T-helper 2 cell (primary cell): ENCODE measurements at regions not wholly inside any gene's neighbourhood (a gene's known extent, or its start where the extent isn't known, plus 50 kb on each side); places are given as distances from the start of the nearest gene placed in this dataset.
"Not testable (repeated sequence)": the region's sequence is repeated elsewhere in the genome, so short reads cannot be mapped to it uniquely, and the experiment has no call there.

Experiments used
- DNase-seq, 5 experiments: peaks; one replicate each; pipeline versions ENCODE4 v3.0.0 to v3.0.0-alpha.2; 2012 to 2022

DNA sequence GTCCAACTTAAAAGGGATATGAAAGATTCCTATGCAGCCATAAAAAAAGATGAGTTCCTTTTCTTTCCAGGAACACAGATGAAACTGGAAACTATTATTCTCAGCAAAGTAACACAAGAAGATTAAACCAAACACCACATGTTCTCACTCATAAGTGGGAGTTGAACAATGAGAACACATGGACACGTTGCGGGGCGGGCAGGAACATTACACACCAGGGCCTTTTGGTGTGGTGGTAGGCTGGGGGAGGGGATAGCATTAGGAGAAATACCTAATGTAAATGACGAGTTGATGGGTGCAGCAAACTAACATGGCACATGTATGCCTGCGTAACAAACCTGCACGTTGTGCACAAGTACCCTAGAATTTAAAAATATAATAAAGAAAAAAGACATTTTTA is 516.1 kb downstream of the LRRC70 start:
- DNase-seq: no peak

DNA sequence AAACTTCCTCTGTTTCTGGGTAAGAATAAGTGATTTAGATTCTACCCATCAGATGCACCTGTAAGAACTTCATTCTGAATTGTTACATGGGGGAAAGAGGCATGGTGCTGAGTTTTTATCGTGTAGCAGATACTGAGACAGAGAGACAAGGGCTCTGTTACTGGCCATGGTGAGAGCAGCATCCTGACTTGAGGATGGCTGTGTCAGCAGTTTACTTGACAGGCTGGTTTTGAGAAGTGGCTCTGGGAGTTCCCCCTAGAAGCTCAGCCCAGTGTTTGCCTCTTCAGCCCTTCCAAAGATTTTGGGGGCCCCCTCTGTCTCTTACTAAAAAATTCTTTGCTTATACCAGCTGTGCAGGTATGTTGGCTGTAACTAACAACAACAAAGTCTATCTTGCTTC is 510.5 kb downstream of the LRRC70 start:
- DNase-seq: no peak

DNA sequence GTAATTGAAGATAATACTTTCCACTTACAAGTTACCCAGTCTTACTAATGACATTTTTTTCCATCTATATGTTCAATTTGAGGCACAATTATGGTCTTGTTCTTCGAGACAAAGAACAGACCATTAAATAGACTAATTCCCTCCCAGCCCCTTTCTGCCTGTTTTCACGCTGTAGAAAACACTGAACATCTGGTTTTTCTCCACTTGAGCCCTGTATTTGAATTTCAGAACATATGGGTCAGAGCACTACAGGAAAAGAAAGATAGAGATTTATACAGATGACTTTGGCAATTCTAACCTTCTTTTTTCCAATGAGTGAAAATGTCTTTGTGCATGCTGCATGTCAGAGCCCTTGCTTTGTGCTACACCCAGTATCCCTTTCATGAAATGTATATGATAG is 506.9 kb downstream of the LRRC70 start:
- DNase-seq: no peak

DNA sequence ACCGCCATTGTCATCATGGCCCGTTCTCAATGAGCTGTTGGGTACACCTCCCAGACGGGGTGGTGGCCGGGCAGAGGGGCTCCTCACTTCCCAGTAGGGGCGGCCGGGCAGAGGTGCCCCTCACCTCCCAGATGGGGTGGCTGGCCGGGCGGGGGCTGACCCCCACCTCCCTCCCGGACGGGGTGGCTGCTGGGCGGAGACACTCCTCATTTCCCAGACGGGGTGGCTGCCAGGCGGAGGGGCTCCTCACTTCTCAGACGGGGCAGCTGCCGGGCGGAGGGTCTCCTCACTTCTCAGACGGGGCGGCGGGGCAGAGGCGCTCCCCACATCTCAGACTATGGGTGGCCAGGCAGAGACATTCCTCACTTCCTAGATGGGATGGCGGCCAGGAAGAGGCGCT is 505.1 kb downstream of the LRRC70 start:
- DNase-seq: not testable (repeated sequence)

DNA sequence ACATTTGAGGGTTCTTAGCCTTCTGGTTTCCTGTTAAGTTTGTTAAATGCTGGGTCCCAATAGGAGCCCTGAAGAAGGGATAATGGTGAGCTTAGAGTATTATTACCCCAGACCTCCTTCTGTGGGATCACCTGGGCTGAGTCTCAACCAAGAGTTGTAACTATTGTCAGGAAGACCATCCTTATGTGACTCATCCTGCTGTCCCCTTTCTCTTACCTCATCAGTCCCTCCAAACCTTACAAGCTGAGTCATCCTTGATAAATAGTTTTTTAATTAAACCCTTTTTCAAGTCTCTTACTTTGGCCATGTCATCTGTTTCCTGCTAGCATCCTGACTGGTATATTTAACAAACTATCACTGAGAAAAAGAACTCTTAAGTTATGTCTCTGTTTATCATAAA is 502.8 kb downstream of the LRRC70 start:
- no peak for DNase-seq

DNA sequence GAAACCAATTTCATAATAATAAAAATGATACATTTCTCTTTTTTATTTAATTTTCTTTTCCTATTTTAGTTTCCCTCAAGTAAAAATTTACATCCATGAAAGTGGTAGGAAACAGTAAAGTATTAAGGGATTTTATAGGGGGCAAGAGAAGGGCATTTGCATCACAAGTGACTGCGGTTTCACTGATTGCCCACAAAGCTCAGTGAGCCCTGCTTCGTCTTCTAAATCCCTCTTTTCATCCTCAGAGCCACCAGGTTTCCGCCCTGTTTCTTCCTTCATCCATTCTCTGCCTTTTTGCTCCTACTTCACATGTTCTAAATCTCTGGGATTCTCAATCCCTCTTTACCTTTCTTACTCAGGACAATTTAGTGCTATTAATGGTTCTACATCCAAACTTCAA is 491.4 kb downstream of the LRRC70 start:
- no peak for DNase-seq

DNA sequence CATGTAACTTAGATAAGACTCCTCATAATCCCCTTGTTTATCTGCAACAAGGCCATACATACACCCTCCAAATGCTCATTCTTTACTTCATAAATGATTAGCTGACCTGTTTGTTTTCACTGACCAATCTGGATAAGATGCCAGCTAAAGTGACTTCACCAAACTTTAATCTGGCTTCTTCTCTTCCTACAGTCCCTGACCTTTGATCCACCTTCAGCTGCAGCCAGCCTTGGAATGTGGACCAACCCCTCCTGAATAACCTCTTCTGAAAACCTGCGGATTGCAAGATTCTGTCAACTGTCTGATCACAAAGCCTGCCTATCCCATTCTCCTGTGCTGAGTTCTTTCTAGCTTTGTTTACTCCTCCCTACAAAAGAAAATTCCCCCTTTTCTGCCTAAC is 476.8 kb downstream of the LRRC70 start:
- DNase-seq: no peak

DNA sequence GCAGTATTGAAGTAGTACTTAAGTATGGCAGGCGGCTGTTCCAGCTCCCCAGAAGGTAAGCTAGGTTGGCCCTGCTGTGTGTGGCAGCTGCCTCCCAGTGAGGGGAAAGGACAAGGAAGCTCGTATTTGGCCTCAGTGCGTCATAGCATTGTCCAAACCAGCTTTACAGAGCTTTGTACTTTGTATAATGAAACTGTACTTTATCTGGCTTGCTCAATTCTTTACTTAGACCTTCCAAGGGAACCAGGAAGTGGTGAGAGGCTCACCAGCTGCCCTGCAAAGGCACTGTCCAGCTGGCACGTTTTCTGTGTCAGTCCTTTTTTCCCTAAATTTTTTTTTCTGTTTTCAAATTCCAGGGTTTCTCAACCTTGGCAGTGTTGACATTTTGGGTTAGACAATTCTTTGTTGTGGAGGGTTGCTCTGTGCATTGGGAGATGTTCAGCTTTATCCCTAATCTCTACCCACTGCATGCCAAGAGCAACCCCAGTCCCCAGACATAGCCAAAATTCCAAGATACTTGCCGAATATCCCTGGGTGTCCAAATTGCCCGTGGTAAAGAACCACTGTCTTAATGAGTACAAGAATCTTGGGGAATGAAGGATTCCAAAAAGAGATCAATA is 474.5 kb downstream of the LRRC70 start:
- no peak for DNase-seq

DNA sequence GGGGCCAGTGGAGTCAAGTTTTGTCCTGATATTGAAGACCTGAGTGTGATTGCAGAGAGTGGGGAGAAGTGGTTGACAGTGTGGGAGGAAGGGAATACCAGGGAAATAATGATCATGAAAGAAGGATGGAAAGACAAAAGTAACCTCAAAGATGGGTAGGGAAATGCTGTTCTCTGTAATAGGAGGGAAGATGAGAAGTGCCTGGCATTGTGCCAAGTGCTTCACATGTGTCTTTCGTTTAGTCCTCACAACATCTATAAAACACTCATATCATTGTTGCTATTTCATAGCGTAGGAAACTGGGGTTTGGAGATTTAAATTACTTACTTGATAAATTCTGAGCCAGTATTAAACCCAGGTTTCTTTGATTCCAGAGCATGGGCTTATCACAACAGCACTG is 472.3 kb downstream of the LRRC70 start:
- no peak for DNase-seq

DNA sequence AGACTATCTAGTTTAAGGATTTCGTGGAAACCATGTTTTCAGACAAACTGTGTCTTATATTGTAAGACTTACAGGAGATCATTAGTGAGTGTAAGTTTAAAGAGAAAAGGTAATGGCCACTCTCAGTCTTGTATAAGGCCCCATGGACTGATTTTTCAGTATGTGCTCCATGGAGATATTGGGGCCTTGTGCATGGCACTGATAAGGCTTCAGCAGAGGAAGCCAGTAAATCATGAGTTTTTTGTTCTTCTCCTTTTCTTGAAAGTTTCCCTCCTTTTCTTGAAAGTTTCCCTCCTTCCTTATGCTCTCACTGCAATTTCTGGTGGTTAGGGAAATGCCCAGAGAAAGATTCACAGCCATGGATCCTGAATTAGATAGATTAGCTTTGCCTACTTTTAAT is 471.3 kb downstream of the LRRC70 start:
- DNase-seq: no peak

DNA sequence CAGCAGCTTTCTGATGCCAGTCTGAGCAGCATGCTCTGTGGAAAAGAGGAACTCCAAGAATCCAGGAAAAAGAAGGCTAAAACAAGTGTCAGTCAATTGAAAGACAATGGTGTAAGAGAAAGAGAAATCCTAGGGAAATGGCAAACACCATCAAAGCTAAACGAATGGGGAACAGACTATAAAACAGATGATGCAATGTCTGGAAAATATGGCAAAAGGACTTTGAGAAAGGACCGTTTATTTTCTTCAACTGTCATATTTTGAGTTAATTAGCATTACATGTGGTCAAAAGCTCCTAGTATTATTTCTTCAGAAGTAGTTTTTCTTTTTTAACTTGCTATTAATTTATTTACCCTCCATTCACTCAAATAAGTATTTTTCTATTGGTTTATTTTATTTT is 465.2 kb downstream of the LRRC70 start:
- no peak for DNase-seq

DNA sequence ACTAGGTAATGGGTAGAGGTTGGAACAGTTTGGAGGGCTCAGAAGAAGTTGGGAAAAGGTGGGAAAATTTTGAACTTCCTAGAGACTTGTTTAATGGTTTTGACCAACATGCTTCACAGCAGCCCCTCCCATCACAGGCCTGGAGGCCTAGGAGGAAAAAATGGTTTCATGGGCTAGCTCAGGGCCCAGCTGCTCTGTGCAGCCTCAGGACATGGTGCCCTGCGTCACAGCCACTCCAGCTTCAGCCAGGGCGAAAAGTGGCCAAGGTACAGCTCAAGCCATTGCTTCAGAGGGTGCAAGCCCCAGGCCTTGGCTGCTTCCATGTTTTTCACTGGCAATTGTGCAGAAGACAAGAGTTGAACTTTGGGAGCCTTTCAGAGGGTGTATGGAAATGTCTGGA is 453.7 kb downstream of the LRRC70 start:
- DNase-seq: no peak

DNA sequence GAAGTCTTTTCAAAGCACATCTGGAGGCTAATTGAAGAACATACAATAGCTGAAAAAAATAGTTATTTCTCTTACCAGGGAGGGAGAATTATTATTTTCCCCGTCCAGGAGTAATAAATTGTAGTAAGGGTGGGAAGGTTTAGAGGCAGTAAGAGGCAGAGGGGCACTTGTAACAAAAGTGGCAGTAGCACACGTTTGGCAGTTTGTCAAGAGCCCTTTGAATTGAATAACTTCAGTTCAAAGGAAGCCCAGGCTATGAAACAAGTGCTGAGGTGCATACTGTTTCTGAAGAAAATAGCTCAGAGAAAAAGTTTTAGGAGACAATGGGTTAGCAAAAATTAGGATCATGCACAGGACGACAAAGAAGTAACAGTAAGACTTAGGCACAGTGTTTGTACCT is 451.3 kb downstream of the LRRC70 start:
- no peak for DNase-seq

DNA sequence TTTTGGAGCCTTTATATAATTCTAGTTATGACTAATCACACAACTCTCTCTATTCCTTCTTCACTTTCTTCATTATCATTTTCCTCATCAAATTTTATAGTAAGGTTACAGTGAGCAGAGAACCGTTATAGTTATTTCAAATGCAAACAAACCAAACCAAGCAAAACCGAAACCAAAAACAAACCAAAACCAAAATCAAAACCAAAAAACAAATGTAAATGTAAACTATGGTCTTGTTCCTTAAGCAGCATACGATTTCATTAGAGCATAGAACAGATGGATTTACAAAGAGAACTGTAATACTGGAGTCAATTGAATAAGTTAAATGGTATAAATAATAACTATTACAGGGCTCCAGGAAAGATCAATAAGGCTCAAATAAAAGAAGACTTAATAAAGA is 447.1 kb downstream of the LRRC70 start:
- peak in 1 of 5 experiments; percentile 9 for DNase-seq

DNA sequence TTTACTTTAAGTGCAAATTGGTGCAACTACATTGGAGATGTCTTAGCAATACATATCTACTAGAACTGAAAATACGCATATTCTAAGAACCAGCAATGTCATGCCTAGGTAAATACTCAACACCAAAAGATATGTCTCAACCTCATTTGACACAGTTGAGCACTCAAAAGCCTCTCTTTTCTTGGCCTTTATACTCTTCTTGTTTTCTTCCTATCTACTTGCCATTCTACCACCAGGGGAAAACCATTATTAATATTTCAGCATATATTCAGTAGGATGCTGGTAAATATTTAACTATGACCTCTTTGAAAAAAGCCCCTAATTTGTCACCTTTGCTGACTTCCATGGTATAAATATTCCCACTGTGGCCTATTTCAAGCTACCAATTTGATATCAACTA is 443.8 kb downstream of the LRRC70 start:
- DNase-seq: no peak

DNA sequence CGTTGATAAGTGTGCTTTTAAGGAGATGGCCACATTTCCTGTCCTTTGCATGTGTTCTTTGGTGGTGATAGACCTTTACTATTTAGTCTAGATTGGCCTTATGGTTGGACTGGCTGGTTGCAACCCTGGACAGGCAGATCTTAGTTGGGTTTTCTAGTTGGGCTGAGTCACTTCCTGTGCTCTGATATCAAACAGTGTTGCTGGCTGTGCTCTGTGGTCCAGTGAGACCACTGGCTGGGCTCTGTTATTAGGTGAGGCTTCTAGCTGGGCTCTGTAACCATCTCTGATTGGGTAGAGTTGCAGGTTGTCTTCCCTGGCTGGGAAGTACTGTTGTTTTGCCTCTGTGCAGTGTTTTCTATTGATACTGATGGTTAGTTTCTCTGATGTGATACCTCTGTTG is 432.5 kb downstream of the LRRC70 start:
- DNase-seq: no peak

DNA sequence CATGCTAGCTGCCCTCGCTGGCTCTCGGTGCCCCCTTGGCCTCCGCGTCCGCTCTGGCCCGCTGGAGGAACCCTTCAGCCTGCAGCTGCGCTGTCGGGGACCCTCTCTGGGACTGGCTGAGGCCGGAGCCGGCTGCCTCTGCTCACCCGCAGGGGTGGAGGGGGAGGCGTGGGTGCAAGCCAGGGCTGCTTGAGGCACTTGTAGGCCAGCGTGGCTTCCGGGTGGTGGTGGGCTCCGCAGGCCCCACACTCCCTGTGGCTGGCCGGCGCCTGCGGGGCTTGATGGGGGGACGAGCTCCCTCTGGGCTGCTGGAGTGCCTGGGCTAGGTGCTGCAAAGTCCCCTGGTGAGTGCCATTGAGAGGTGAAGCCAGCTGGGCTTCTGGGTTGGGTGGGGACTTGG is 429.6 kb downstream of the LRRC70 start:
- DNase-seq: no peak

DNA sequence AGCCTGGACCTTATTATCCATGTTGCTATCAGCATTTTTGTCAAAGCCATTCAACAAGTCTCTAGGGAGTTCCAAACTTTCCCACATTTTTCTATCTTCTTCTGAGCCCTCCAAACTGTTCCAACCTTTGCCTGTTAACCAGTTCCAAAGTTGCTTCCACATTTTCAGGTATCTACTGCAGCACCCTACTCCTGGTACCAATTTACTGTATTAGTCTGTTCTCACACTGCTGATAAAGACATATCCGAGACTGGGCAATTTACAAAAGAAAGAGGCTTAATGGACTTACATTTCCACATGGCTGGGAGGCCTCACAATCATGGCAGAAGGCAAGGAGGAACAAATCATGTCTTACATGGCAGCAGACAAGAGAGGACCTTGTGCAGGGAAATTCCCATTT is 416.2 kb downstream of the LRRC70 start:
- not testable (repeated sequence) for DNase-seq

DNA sequence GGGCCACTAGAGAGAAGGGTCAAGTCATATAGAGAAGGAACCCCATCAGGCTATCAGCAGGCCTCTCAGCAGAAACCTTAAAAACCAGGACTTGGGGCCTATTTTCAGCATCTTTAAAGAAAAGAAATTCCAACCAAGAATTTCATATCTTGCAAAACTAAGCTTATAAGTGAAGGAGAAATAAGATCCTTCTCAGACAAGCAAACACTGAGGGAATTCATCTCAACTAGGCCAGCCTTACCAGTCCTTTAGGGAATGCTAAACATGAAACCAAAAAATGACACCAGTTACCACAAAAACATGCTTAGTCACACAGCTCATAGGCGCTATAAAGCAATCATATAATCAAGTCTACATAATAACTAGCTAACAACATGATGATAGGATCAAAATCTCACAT is 407.1 kb downstream of the LRRC70 start:
- DNase-seq: no peak

DNA sequence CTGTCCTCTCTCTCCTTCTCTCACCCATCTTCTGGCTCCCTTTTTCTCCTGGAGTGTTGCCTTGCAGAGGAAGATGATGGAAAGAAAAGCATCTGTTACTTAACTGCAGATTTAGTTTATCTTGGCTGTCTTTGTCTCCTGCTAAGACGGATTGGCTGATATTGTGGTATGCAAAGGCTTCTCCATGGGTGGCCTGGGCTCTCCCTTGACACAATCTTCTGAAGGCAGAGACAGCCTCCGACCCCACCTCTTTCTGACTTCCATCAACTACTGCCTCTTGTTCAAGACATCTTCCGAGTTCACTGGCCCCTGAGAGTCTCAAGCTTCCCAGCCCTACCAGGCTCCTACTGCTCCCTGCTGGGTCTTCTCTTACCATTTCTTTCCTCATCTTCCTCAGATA is 403.7 kb downstream of the LRRC70 start:
- no peak for DNase-seq

DNA sequence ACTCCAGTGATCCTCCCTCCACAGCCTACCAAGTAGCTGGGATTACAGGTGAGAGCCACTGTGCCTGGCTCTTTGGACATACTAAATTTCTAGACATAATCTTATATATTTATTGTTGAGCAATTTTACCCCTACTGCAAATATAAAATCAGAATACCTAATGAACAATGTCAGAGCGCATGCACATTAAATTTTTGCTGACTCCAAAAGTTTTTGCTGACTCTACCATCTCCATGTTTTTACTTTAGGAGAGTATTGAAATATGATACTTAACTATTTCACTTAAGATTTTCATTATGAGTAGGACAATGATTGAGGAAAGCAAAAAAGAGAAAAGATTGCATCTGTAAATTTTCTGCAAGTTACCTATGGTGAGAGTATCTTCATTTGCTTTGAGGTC is 402.3 kb downstream of the LRRC70 start:
- no peak for DNase-seq

DNA sequence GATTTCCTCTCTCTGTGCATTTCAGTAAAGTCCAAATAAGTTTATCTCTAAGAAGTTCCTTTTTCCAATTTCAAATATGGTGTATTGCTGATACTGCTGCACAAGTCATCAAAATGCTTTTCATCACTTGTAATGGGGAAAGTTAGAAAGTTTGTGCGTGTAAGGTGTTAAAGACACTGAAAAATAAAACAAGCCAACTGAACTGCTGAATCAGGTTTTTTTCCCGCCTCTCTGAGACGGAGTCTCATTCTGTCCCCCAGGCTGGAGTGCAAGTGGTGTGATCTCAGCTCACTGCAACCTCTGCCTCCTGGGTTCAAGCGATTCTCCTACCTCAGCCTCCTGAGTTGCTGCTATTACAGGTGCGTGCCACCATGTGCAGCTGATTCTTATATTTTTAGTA is 400.9 kb downstream of the LRRC70 start:
- no peak for DNase-seq

DNA sequence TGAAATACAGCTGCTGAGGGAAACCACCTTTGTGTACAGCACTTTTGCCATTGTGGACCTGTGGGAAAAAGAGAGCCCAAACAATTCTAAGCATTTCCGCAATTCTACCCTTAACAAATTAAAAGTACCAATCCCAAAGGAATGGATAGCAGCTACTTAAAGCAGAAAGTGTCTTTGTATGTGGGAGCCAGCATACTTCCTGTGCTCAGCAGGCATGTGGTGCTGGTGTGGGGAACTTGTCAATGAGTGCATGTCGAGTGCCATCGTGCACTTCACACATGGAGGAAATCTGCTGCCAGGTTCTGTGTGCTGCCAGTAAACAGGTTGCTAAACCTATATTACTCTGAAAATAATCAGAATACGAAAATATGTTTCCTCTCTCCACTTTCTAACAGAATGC is 399.0 kb downstream of the LRRC70 start:
- no peak for DNase-seq

DNA sequence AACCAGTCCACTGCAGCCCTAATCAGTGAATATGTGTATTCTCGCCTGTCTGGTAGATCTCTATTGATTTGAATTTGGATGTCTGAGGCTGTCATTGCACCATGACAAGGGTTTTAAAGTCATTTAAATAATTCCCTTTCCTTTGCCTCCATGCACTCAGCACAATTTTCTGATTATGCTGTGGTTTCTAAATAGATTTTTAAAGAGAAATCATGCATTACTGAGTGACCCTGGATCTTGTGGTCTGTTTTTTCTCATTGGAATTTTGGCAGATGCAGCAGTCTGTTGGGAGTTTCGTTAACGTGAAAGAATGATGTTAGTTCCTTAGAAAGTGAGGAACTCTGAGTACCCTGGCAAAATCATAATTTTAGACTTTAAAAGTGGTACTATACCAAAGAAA is 396.0 kb downstream of the LRRC70 start:
- no peak for DNase-seq

DNA sequence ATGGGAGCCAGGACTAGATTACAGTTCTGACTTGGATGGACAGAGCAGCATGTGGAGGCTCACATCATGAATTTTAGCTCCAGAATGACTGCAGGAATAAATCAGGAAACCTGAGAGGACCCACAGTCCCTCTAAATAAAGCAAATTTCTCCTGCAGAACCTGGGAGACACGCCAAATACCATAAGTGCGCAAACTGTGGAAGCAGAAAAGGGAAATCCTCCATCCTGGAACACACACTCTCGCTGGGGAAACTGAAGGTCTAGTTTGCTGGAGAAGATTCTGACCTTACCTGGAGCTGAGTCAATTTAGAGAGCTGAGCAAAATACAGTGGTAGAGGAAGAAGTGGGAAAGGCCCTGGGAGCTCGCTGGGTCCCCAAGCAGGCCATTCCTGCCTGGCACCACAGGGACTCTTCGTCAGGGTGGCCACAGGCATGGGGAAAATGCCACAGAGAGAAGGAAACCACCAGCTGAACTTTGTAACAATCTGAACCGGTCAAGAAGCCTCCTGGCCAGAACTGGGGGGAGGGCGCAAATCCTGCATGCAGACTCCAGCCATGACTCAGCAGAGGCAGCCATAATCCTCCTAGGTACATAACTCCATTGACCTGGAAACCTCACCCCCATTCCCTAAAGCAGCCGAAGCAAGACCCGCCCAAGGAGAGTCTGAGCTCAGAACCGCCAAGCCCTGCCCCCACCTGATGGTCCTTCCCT is 390.9 kb downstream of the LRRC70 start:
- DNase-seq: no peak
